ENCODE measurements at regions not wholly inside any gene's neighbourhood (a gene's known extent, or its start where the extent isn't known, plus 50 kb on each side); places are given as distances from the start of the nearest gene placed in this dataset.

- Histone ChIP-seq H3K27ac (ENCODE audit: low read depth, low read length, poor library complexity, severe bottlenecking) (no peak overlapping the region), H2AFZ (ENCODE audit: low read length) (no peak overlapping the region), H3K9me2 (ENCODE audit: insufficient read depth, low read length) (no peaks in the 10 kb centered on the region), H3K4me3 (ENCODE audit: low read depth, low read length, poor library complexity, severe bottlenecking) (no peak overlapping the region), H3K4me2 (ENCODE audit: low read length) (no peak overlapping the region), H4K20me1 (ENCODE audit: insufficient read depth, low read length) (no peaks in the 10 kb centered on the region), H3K79me2 (ENCODE audit: insufficient read depth, low read depth, low read length) (no peaks in the 10 kb centered on the region), H3K9me3 (ENCODE audit: low read length) (peaks cover 4% of the 10 kb centered on the region; the same call in 1 of the 2 replicates), H3K36me3 (ENCODE audit: insufficient read depth, low read length) (no peaks in the 10 kb centered on the region), H3K4me1 (ENCODE audit: insufficient read depth, low read length, poor library complexity, severe bottlenecking) (peaks cover 45% of the 10 kb centered on the region)
- ChIA-PET CTCF (ENCODE audit: unreplicated experiment) (no interaction called here), POLR2A (interaction anchor here (0.9 kb wide), 1 partner anchor 55 kb away, joined by 4 read pairs; no protein-coding TSS in a partner anchor)
- BruUV-seq (replicated peaks) = no TSS peak
- DNase-seq (ENCODE audit: low spot score) = no peak
- intact Hi-C loops (cut with micrococcal nuclease; ENCODE audit: unreplicated experiment) = no loop called here
- TF ChIP-seq EZH2phosphoT487 (IDR thresholded peaks at IDR 0.05; ENCODE audit: borderline replicate concordance, low read depth, low read length) (no peak), CTCF (conservative IDR thresholded peaks at IDR 0.05; ENCODE audit: low read length) (no peak)
Observed at GRCh38 chr1:234922987-234923386, 205.7 kb downstream of the TOMM20 start.

- Histone ChIP-seq H3K9me3 (ENCODE audit: low read length) (peaks cover 4% of the 10 kb centered on the region; the same call in 1 of the 2 replicates), H4K20me1 (ENCODE audit: insufficient read depth, low read length) (no peaks in the 10 kb centered on the region), H3K27ac (ENCODE audit: low read depth, low read length, poor library complexity, severe bottlenecking) (no peak overlapping the region), H3K79me2 (ENCODE audit: insufficient read depth, low read depth, low read length) (no peaks in the 10 kb centered on the region), H3K4me3 (ENCODE audit: low read depth, low read length, poor library complexity, severe bottlenecking) (no peak overlapping the region), H3K9me2 (ENCODE audit: insufficient read depth, low read length) (no peaks in the 10 kb centered on the region), H3K36me3 (ENCODE audit: insufficient read depth, low read length) (no peaks in the 10 kb centered on the region), H2AFZ (ENCODE audit: low read length) (no peak overlapping the region), H3K4me2 (ENCODE audit: low read length) (no peak overlapping the region), H3K4me1 (ENCODE audit: insufficient read depth, low read length, poor library complexity, severe bottlenecking) (peaks cover 40% of the 10 kb centered on the region)
- ChIA-PET POLR2A (no interaction called here), CTCF (ENCODE audit: unreplicated experiment) (no interaction called here)
- intact Hi-C loops (cut with micrococcal nuclease; ENCODE audit: unreplicated experiment) = no loop called here
- BruUV-seq (replicated peaks) = no TSS peak
- no peak for DNase-seq (ENCODE audit: low spot score)
- no peak for TF ChIP-seq EZH2phosphoT487 (IDR thresholded peaks at IDR 0.05; ENCODE audit: borderline replicate concordance, low read depth, low read length)
Observed at GRCh38 chr1:234921266-234922062, 207.2 kb downstream of the TOMM20 start.

- no peaks in the 10 kb centered on the region for H4K20me1 ChIP-seq (ENCODE audit: insufficient read depth, low read length)
- TF ChIP-seq EZH2phosphoT487 (IDR thresholded peaks at IDR 0.05; ENCODE audit: borderline replicate concordance, low read depth, low read length) (no peak), CTCF (conservative IDR thresholded peaks at IDR 0.05; ENCODE audit: low read length) (no peak)
- H3K9me3 ChIP-seq (ENCODE audit: low read length) = peaks cover 4% of the 10 kb centered on the region; the same call in 1 of the 2 replicates
- H3K4me2 ChIP-seq (ENCODE audit: low read length) = no peak overlapping the region
- no peak for DNase-seq (ENCODE audit: low spot score)
- no peak overlapping the region for H3K27ac ChIP-seq (ENCODE audit: low read depth, low read length, poor library complexity, severe bottlenecking)
- H2AFZ ChIP-seq (ENCODE audit: low read length) = no peak overlapping the region
- no peaks in the 10 kb centered on the region for H3K36me3 ChIP-seq (ENCODE audit: insufficient read depth, low read length)
- H3K79me2 ChIP-seq (ENCODE audit: insufficient read depth, low read depth, low read length) = no peaks in the 10 kb centered on the region
- BruUV-seq (replicated peaks) = no TSS peak
- peaks cover 40% of the 10 kb centered on the region for H3K4me1 ChIP-seq (ENCODE audit: insufficient read depth, low read length, poor library complexity, severe bottlenecking)
- H3K9me2 ChIP-seq (ENCODE audit: insufficient read depth, low read length) = no peaks in the 10 kb centered on the region
- no peak overlapping the region for H3K4me3 ChIP-seq (ENCODE audit: low read depth, low read length, poor library complexity, severe bottlenecking)
- ChIA-PET CTCF (ENCODE audit: unreplicated experiment) (no interaction called here), POLR2A (no interaction called here)
- intact Hi-C loops (cut with micrococcal nuclease; ENCODE audit: unreplicated experiment) = no loop called here
Observed at GRCh38 chr1:234920843-234921140, 207.8 kb downstream of the TOMM20 start.

Data from OCI-LY7 (cell line).